AG04450 (cell line): ENCODE measurements at regions not wholly inside any gene's neighbourhood (a gene's known extent, or its start where the extent isn't known, plus 50 kb on each side); places are given as distances from the start of the nearest gene placed in this dataset.

Experiments used
- CTCF ChIA-PET: fragments of 300-600, 350-600 bp; formaldehyde crosslinking; extraction: SDS; loops from one replicate; lab custom pipeline; 2022; ENCODE audit warnings: antibody characterized with exemption, inconsistent platforms; lab: Charles Lee
- POLR2A ChIA-PET: fragments of 350-600 bp; formaldehyde crosslinking; extraction: SDS; loops from one replicate; lab custom pipeline; 2021; ENCODE audit warnings: antibody characterized with exemption, inconsistent platforms; lab: Yijun Ruan, JAX
- DNase-seq: peaks from one replicate; pipeline ENCODE4 v3.0.0-alpha.2; 2011; ENCODE audit warnings: low read depth, low spot score
- H3K27ac ChIP-seq: one replicate; pipeline ENCODE4 v1.5.1; 2012; ENCODE audit warnings: low read depth, low read length, control low read depth
- H3K27me3 ChIP-seq: one replicate; pipeline ENCODE4 v1.6.0; 2012; ENCODE audit warnings: low read length; ENCODE audit not compliant: control insufficient read depth, insufficient read depth
- H3K4me3 ChIP-seq: 2 replicates; pipeline ENCODE4 v1.5.1; 2011; ENCODE audit warnings: mild to moderate bottlenecking, low read depth, low read length, control low read depth
- H3K9me3 ChIP-seq: 2 replicates; pipeline ENCODE4 v1.5.1; 2012; ENCODE audit warnings: low read length; ENCODE audit not compliant: control insufficient read depth, insufficient read depth
- CTCF ChIP-seq: IDR thresholded peaks from 2 replicates; pipeline ENCODE4 v1.5.1; 2011; ENCODE audit warnings: low read depth, low read length, control low read depth, inconsistent platforms

GRCh38 chr11:122248131-122248530 is 132.1 kb upstream of the BLID start:
- no peak for DNase-seq
- Histone ChIP-seq H3K27me3 (no peaks in the 10 kb centered on the region), H3K27ac (no peak overlapping the region), H3K9me3 (no peaks in the 10 kb centered on the region), H3K4me3 (no peak overlapping the region)
- ChIA-PET CTCF (no interaction called here), POLR2A (no interaction called here)
- no peak for TF ChIP-seq CTCF

GRCh38 chr11:122246874-122247273 is 130.9 kb upstream of the BLID start:
- no peak for DNase-seq
- Histone ChIP-seq H3K9me3 (no peaks in the 10 kb centered on the region), H3K27me3 (no peaks in the 10 kb centered on the region), H3K4me3 (no peak overlapping the region), H3K27ac (no peak overlapping the region)
- ChIA-PET CTCF (interaction anchor here (0.5 kb wide), 2 partner anchors 77 to 147 kb away, joined by 4 to 5 read pairs; no protein-coding TSS in a partner anchor), POLR2A (no interaction called here)
- no peak for TF ChIP-seq CTCF

- TF ChIP-seq CTCF = no peak
- Histone ChIP-seq H3K4me3 (no peak overlapping the region), H3K9me3 (no peaks in the 10 kb centered on the region), H3K27me3 (no peaks in the 10 kb centered on the region), H3K27ac (no peak overlapping the region)
- POLR2A ChIA-PET = no interaction called here
- CTCF ChIA-PET = no interaction called here
- no peak for DNase-seq
Measured at GRCh38 chr11:122242731-122243130, 126.7 kb upstream of the BLID start.

GRCh38 chr11:122241566-122241965 is 125.6 kb upstream of the BLID start:
- no peak for TF ChIP-seq CTCF
- Histone ChIP-seq H3K9me3 (no peaks in the 10 kb centered on the region), H3K27me3 (no peaks in the 10 kb centered on the region), H3K27ac (no peak overlapping the region), H3K4me3 (no peak overlapping the region)
- no peak for DNase-seq
- POLR2A ChIA-PET = no interaction called here
- CTCF ChIA-PET = interaction anchor here (1.2 kb wide), 1 partner anchor 586 kb away, joined by 3 read pairs; no protein-coding TSS in a partner anchor

GRCh38 chr11:122240638-122241037 is 124.6 kb upstream of the BLID start:
- ChIA-PET POLR2A (no interaction called here), CTCF (interaction anchor here (0.5 to 1.2 kb wide), 2 partner anchors 37 to 585 kb away, joined by 3 read pairs; no protein-coding TSS in a partner anchor)
- no peak overlapping the region for H3K4me3 ChIP-seq
- TF ChIP-seq CTCF = no peak
- H3K9me3 ChIP-seq = no peaks in the 10 kb centered on the region
- DNase-seq = no peak
- H3K27ac ChIP-seq = no peak overlapping the region
- no peaks in the 10 kb centered on the region for H3K27me3 ChIP-seq
